NCI-H2081 treated with DMSO at 0.1 percent for 48 hours (cell line): ENCODE measurements at regions not wholly inside any gene's neighbourhood (a gene's known extent, or its start where the extent isn't known, plus 50 kb on each side); places are given as distances from the start of the nearest gene placed in this dataset.

Experiments
- DNase-seq: peaks from one replicate; lab custom pipeline; 2025; lab: John Stamatoyannopoulos, UW

- no peak for DNase-seq
Measured at GRCh38 chr16:6576113-6576512, 756.5 kb upstream of the RBFOX1 start.

GRCh38 chr16:6574146-6574545 is 758.5 kb upstream of the RBFOX1 start:
- no peak for DNase-seq

GRCh38 chr16:6573577-6573976 is 759.1 kb upstream of the RBFOX1 start:
- DNase-seq: no peak

GRCh38 chr16:6571044-6571443 is 761.6 kb upstream of the RBFOX1 start:
- no peak for DNase-seq

- no peak for DNase-seq
Measured at GRCh38 chr16:6570530-6570929, 762.1 kb upstream of the RBFOX1 start.

- no peak for DNase-seq
Measured at GRCh38 chr16:6562986-6563385, 769.7 kb upstream of the RBFOX1 start.

GRCh38 chr16:6560306-6561100 is 772.1 kb upstream of the RBFOX1 start:
- no peak for DNase-seq

GRCh38 chr16:6558661-6559060 is 774.0 kb upstream of the RBFOX1 start:
- DNase-seq: no peak

- DNase-seq: no peak
Measured at GRCh38 chr16:6558126-6558525, 774.5 kb upstream of the RBFOX1 start.

- no peak for DNase-seq
Measured at GRCh38 chr16:6557353-6558023, 775.2 kb upstream of the RBFOX1 start.

GRCh38 chr16:6549415-6549814 is 783.2 kb upstream of the RBFOX1 start:
- DNase-seq: no peak

- DNase-seq: no peak
Measured at GRCh38 chr16:6548507-6548906, 784.1 kb upstream of the RBFOX1 start.

GRCh38 chr16:6547131-6547530 is 785.5 kb upstream of the RBFOX1 start:
- no peak for DNase-seq

- DNase-seq: no peak
Measured at GRCh38 chr16:6545329-6545728, 787.3 kb upstream of the RBFOX1 start.

- DNase-seq: no peak
Measured at GRCh38 chr16:6541267-6541666, 791.4 kb upstream of the RBFOX1 start.

- DNase-seq: no peak
Measured at GRCh38 chr16:6536411-6536810, 796.2 kb upstream of the RBFOX1 start.

- DNase-seq: no peak
Measured at GRCh38 chr16:6531067-6531466, 801.6 kb upstream of the RBFOX1 start.

- DNase-seq: no peak
Measured at GRCh38 chr16:6528217-6528616, 804.4 kb upstream of the RBFOX1 start.

- DNase-seq: no peak
Measured at GRCh38 chr16:6527646-6528045, 805.0 kb upstream of the RBFOX1 start.

GRCh38 chr16:6524501-6524900 is 808.1 kb upstream of the RBFOX1 start:
- no peak for DNase-seq

GRCh38 chr16:6517020-6517720 is 815.5 kb upstream of the RBFOX1 start:
- DNase-seq: no peak

- no peak for DNase-seq
Measured at GRCh38 chr16:6512512-6512911, 820.1 kb upstream of the RBFOX1 start.

GRCh38 chr16:6510261-6510660 is 822.4 kb upstream of the RBFOX1 start:
- DNase-seq: no peak
